ENCODE measurements at regions not wholly inside any gene's neighbourhood (a gene's known extent, or its start where the extent isn't known, plus 50 kb on each side); places are given as distances from the start of the nearest gene placed in this dataset.
"Not testable (repeated sequence)": the region's sequence is repeated elsewhere in the genome, so short reads cannot be mapped to it uniquely, and the experiment has no call there.

DNA sequence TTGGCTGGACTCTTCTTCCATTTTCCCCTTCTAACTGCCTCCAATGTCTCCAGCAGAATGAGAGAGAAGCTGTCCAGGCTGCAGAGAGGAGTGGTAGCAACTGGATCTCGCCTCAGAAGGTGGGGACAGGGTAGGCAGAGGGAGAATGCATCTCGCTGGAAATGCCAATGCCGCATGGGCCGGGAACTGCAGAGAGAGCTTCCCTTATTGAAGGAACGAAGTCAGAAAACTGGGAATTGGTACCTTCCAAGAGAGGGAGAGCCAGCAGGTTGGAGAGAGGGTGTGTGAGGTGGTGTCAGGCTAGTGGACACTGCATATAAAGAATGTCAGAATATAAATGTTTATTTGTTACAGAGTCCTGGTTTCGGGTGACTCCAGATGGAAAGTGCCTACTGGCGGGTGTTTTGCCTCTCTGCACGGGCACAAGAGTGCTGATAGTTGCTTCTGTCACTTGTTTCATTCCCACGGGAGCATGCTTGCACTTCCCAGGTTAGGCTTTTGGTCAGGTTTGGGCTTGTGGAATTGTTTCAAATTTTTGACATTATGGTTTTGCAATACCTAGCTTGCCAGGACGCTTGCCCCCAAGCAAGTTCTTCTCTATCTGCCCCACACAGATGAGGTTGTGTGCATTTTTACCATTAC lies 156.8 kb upstream of the STS start:
- DNase-seq (ENCODE audit: low read depth), result no peak
- no peak overlapping the region for H3K4me3 ChIP-seq (ENCODE audit: low read depth, low read length)
- TF ChIP-seq POLR2A (IDR thresholded peaks at IDR 0.05; ENCODE audit: extremely low read depth, insufficient read length), result no peak

DNA sequence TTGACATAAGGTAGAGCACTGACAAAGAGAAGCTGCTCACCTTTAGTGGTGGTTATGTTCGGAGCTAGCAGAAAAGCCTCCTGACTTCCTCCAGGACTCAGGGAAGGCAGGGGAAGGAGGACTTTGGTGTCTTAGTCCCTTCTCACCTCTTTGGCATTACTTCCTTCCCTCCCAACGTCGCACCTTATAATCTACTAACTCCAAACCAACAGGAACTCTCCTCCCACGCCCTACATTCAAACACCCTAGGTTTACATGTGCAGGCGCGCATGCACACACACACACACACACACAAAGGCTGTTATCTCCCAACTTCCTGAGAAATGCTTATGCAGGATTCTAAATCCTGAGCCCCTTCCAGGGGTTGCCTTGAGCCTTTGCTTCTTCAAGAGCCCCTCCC lies 157.7 kb upstream of the STS start:
- TF ChIP-seq, protein P1, sequence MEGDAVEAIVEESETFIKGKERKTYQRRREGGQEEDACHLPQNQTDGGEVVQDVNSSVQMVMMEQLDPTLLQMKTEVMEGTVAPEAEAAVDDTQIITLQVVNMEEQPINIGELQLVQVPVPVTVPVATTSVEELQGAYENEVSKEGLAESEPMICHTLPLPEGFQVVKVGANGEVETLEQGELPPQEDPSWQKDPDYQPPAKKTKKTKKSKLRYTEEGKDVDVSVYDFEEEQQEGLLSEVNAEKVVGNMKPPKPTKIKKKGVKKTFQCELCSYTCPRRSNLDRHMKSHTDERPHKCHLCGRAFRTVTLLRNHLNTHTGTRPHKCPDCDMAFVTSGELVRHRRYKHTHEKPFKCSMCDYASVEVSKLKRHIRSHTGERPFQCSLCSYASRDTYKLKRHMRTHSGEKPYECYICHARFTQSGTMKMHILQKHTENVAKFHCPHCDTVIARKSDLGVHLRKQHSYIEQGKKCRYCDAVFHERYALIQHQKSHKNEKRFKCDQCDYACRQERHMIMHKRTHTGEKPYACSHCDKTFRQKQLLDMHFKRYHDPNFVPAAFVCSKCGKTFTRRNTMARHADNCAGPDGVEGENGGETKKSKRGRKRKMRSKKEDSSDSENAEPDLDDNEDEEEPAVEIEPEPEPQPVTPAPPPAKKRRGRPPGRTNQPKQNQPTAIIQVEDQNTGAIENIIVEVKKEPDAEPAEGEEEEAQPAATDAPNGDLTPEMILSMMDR (IDR thresholded peaks at IDR 0.05; ENCODE audit: low read depth, low read length), result no peak
- no peak for TF ChIP-seq MYC (IDR thresholded peaks at IDR 0.05; ENCODE audit: low read depth, low read length)
- no peak for TF ChIP-seq POLR2A (IDR thresholded peaks at IDR 0.05; ENCODE audit: extremely low read depth, insufficient read length)
- TF ChIP-seq, protein P2, sequence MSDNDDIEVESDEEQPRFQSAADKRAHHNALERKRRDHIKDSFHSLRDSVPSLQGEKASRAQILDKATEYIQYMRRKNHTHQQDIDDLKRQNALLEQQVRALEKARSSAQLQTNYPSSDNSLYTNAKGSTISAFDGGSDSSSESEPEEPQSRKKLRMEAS (IDR thresholded peaks at IDR 0.05; ENCODE audit: low read depth, low read length), result no peak
- DNase-seq (ENCODE audit: low read depth), result no peak

DNA sequence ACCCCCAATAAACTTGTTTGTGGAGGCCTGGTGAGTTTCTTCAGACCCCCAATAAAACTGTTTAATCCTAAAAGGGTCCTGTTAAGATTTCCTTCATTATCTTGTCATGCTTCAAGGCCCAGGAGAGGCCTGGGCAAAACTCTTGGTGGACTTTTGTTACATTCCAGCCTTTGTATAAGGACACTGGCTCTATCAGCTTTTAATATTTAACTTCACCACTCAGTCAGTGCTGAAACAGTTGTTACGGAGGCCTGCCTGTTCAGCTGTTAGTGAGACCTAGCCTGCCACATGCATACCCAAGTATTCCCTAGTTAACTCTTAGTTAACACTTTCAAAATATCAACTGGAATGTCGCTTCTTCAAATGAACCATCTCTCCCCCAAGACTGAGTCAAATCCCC lies 158.8 kb upstream of the STS start:
- not testable (repeated sequence) for DNase-seq (ENCODE audit: low read depth); H3K4me3 ChIP-seq (ENCODE audit: low read depth, low read length)

More for the DNA sequence above, 157.7 kb upstream of the STS start:
- no peak overlapping the region for H3K4me3 ChIP-seq (ENCODE audit: low read depth, low read length)

DNA sequence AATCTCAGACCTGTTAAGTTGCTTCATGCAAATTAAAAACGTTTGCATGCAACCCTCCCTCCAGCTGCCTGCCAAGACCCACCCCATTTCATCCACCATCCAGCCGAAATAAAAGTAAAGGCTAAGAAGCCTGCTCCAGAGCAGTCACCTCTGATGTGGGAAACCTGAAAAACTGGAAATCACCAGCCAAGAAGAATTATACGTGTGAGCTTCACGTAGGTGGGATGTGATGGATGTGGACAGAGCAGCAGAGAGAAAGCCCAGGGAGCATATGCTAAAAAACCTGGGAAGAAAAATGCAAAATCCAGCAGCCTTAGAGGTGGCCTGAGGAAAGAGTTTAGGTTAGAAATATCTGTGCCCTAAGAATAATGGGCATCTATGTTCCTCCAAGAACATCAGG lies 160.6 kb upstream of the STS start:
- no peak for DNase-seq (ENCODE audit: low read depth)
- no peak overlapping the region for H3K4me3 ChIP-seq (ENCODE audit: low read depth, low read length)
- TF ChIP-seq MYC (IDR thresholded peaks at IDR 0.05; ENCODE audit: low read depth, low read length) (no peak), POLR2A (IDR thresholded peaks at IDR 0.05; ENCODE audit: extremely low read depth, insufficient read length) (no peak)
- TF ChIP-seq, protein P1 (IDR thresholded peaks at IDR 0.05; ENCODE audit: low read depth, low read length), result no peak
- TF ChIP-seq, protein P2 (IDR thresholded peaks at IDR 0.05; ENCODE audit: low read depth, low read length), result no peak

DNA sequence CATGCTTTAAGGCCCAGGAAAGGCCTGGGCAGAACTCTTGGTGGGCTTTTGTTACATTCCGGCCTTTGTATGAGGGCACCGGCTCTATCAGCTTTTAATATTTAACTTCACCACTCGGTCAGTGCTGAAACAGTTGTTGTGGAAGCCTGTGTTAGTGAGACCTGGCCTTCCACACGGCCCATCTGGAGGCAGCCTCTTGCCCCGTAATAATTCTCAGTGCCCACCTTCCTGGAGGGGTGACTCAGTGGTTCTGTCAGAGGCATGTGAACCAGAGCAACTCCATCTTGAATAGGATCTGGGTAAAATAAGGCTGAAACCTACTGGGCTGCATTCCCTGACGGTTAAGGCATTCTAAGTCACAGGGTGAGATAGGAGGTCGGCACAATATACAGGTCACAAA lies 162.0 kb upstream of the STS start:
- no peak for DNase-seq (ENCODE audit: low read depth)
- no peak overlapping the region for H3K4me3 ChIP-seq (ENCODE audit: low read depth, low read length)
- TF ChIP-seq, protein P2 (IDR thresholded peaks at IDR 0.05; ENCODE audit: low read depth, low read length), result no peak
- no peak for TF ChIP-seq POLR2A (IDR thresholded peaks at IDR 0.05; ENCODE audit: extremely low read depth, insufficient read length)

DNA sequence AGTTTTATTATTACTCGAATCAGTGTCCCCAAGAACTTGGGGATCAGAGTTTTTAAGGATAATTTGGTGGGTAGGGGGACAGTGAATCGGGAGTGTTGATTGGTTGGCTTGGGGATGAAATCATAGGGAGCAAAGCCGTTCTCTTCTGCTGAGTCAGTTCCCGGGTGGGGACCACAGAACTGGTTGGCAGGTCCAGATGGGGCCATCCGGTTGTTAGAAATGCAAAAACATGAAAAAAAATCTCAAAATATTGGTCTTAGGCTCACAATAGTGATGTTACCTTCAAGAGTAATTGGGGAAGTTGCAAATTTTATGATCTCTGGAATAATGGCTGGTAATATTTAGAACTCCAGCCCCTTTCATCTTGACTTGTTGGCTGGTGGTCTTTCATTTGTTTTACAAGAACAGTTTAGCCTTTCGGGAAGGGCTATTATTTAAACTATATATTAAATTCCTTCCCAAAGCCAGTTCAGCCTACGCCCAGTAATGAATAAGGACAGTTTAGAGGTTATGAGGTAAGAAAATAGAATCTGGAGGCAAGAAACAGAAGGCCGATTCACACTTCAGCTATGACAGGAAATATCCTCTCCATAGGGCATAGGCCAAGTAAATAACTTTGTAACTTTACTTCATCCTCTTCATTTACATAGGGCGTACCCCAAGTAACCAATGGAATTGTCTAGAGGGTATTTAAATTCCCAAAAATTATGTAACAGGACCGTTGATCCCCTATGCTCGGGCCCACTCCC lies 164.1 kb upstream of the STS start:
- TF ChIP-seq, protein P1 (IDR thresholded peaks at IDR 0.05; ENCODE audit: low read depth, low read length), result no peak
- TF ChIP-seq POLR2A (IDR thresholded peaks at IDR 0.05; ENCODE audit: extremely low read depth, insufficient read length), result no peak
- no peak for DNase-seq (ENCODE audit: low read depth)
- no peak overlapping the region for H3K4me3 ChIP-seq (ENCODE audit: low read depth, low read length)

DNA sequence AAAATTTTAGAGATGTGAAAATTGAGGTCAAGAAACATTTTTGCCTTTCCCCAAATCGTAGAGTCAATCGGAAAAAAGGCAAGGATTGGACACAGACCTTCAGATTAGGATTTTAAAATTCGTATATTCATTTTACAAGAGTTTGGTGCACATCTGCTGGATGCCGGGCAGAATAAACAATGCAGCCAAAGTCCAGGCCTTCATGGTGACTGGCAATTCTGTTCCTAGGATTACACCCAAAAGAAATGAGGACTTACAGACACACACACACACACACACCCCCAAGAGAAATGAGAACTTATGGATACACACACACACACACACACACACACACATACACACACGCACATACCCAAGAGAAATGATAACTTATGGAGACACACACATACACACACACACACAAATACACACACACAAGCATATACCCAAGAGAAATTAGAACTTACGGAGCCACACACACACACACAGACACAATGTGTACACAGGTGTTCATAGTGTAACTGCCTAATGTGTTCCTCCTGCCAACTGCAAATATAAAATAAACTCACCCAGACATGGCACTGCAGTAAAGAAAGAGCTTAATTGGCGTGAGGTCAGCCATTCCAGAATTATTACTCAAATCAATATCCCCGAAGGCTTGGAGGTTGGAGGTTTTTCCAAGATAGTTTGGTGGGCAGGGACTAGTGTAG lies 165.7 kb upstream of the STS start:
- no peak for DNase-seq (ENCODE audit: low read depth)
- H3K4me3 ChIP-seq (ENCODE audit: low read depth, low read length), result no peak overlapping the region
- TF ChIP-seq, protein P1 (IDR thresholded peaks at IDR 0.05; ENCODE audit: low read depth, low read length), result no peak

Measured in NB4 (cell line).